Mesendoderm (in vitro differentiated cells): ENCODE measurements at regions not wholly inside any gene's neighbourhood (a gene's known extent, or its start where the extent isn't known, plus 50 kb on each side); places are given as distances from the start of the nearest gene placed in this dataset.

Experiments used
- DNase-seq: peaks from one replicate; pipeline ENCODE4 v3.0.0; 2013
- H2AK5ac ChIP-seq: 2 replicates; pipeline ENCODE4 v1.6.1; 2013; ENCODE audit warnings: low read length, inconsistent platforms
- H2BK120ac ChIP-seq: 2 replicates; pipeline ENCODE4 v1.6.1; 2013; ENCODE audit warnings: low read depth, mild to moderate bottlenecking, low read length, moderate library complexity, mixed read lengths
- H2BK15ac ChIP-seq: replicated peaks from 2 replicates; pipeline ENCODE4 v1.6.1; 2013; ENCODE audit warnings: low read depth, mild to moderate bottlenecking, moderate library complexity
- H2BK5ac ChIP-seq: 2 replicates; pipeline ENCODE4 v1.6.1; 2013; ENCODE audit warnings: low read length, inconsistent platforms
- H3K18ac ChIP-seq: 2 replicates; pipeline ENCODE4 v1.6.1; 2013; ENCODE audit warnings: mild to moderate bottlenecking, low read length, mixed read lengths
- H3K23ac ChIP-seq: one replicate; pipeline ENCODE4 v1.6.1; 2013; ENCODE audit warnings: low read length
- H3K27ac ChIP-seq: 2 replicates; pipeline ENCODE4 v1.5.1; 2013; ENCODE audit warnings: low read depth, mild to moderate bottlenecking, inconsistent platforms, low read length, moderate library complexity
- H3K27me3 ChIP-seq: 2 replicates; pipeline ENCODE4 v1.6.1; 2013; ENCODE audit warnings: low read length, control low read depth, mild to moderate bottlenecking, inconsistent platforms; ENCODE audit not compliant: insufficient read depth, poor library complexity
- H3K36me3 ChIP-seq: 2 replicates; pipeline ENCODE4 v1.6.1; 2013; ENCODE audit warnings: low read length, inconsistent platforms; ENCODE audit not compliant: control insufficient read depth, insufficient read depth
- H3K4ac ChIP-seq: one replicate; pipeline ENCODE4 v1.6.1; 2013; ENCODE audit warnings: low read depth, mild to moderate bottlenecking, low read length, moderate library complexity
- H3K4me1 ChIP-seq: 2 replicates; pipeline ENCODE4 v1.6.1; 2013; ENCODE audit warnings: low read depth, low read length, inconsistent platforms; ENCODE audit not compliant: control insufficient read depth
- H3K4me2 ChIP-seq: 2 replicates; pipeline ENCODE4 v1.6.1; 2013; ENCODE audit warnings: low read length
- H3K4me3 ChIP-seq: 2 replicates; pipeline ENCODE4 v1.5.1; 2013; ENCODE audit warnings: mild to moderate bottlenecking, low read length
- H3K56ac ChIP-seq: one replicate; pipeline ENCODE4 v1.6.1; 2013; ENCODE audit warnings: low read length
- H3K79me1 ChIP-seq: 2 replicates; pipeline ENCODE4 v1.6.1; 2013; ENCODE audit warnings: low read length, inconsistent platforms
- H3K79me2 ChIP-seq: 2 replicates; pipeline ENCODE4 v1.6.1; 2013; ENCODE audit warnings: mild to moderate bottlenecking, low read length; ENCODE audit not compliant: control insufficient read depth, insufficient read depth
- H3K9ac ChIP-seq: 2 replicates; pipeline ENCODE4 v1.6.1; 2013; ENCODE audit warnings: low read length, inconsistent platforms
- H4K5ac ChIP-seq: one replicate; pipeline ENCODE4 v1.6.1; 2013; ENCODE audit warnings: low read length
- H4K8ac ChIP-seq: one replicate; pipeline ENCODE4 v1.6.1; 2013; ENCODE audit warnings: low read depth, mild to moderate bottlenecking, control low read depth, low read length, moderate library complexity
- WGBS: extraction: QIAGEN DNeasy Blood & Tissue Kit; methylation state at CpG from one replicate; pipeline ENCODE4 v1.1.7; 2013; ENCODE audit warnings: low lambda C conversion rate, missing lambda C conversion rate; ENCODE audit not compliant: insufficient coverage; ENCODE audit errors: extremely low coverage; 5-methylcytosine and 5-hydroxymethylcytosine counted together

- H4K8ac ChIP-seq, result no peak overlapping the region
- no peak overlapping the region for H3K56ac ChIP-seq
- no peak overlapping the region for H2AK5ac ChIP-seq
- H2BK120ac ChIP-seq, result no peak overlapping the region
- H2BK15ac ChIP-seq, result no peak overlapping the region
- H3K4me2 ChIP-seq, result no peak overlapping the region
- no peak overlapping the region for H4K5ac ChIP-seq
- H3K23ac ChIP-seq, result no peak overlapping the region
- H3K36me3 ChIP-seq, result no peaks in the 10 kb centered on the region
- no peak overlapping the region for H2BK5ac ChIP-seq
- H3K79me1 ChIP-seq, result no peaks in the 10 kb centered on the region
- no peaks in the 10 kb centered on the region for H3K4me1 ChIP-seq
- no peaks in the 10 kb centered on the region for H3K79me2 ChIP-seq
- H3K27me3 ChIP-seq, result no peaks in the 10 kb centered on the region
- H3K4me3 ChIP-seq, result no peak overlapping the region
- H3K27ac ChIP-seq, result no peak overlapping the region
- no peak overlapping the region for H3K4ac ChIP-seq
- DNase-seq, result no peak
- no peak overlapping the region for H3K18ac ChIP-seq
- no CpG with 5 or more reads among the region's 4 CpGs for WGBS
- no peak overlapping the region for H3K9ac ChIP-seq
These were observed 161.0 kb upstream of the GATB start for GRCh38 chr4:151921811-151922210.

- Histone ChIP-seq H3K56ac (no peak overlapping the region), H3K4me1 (no peaks in the 10 kb centered on the region), H3K27ac (no peak overlapping the region), H4K8ac (no peak overlapping the region), H3K4ac (no peak overlapping the region), H4K5ac (no peak overlapping the region), H3K23ac (no peak overlapping the region), H2AK5ac (no peak overlapping the region), H2BK5ac (no peak overlapping the region), H3K4me3 (no peak overlapping the region), H2BK15ac (no peak overlapping the region), H3K9ac (no peak overlapping the region), H3K27me3 (no peaks in the 10 kb centered on the region), H3K79me2 (no peaks in the 10 kb centered on the region), H3K4me2 (no peak overlapping the region), H3K79me1 (no peaks in the 10 kb centered on the region), H2BK120ac (no peak overlapping the region), H3K18ac (no peak overlapping the region), H3K36me3 (no peaks in the 10 kb centered on the region)
- no peak for DNase-seq
These were observed 160.6 kb upstream of the GATB start for GRCh38 chr4:151921386-151921785.

- H3K4me1 ChIP-seq, result no peaks in the 10 kb centered on the region
- no peak overlapping the region for H3K4me2 ChIP-seq
- no peak overlapping the region for H2BK5ac ChIP-seq
- H3K79me1 ChIP-seq, result no peaks in the 10 kb centered on the region
- H3K27me3 ChIP-seq, result no peaks in the 10 kb centered on the region
- H3K23ac ChIP-seq, result no peak overlapping the region
- H3K9ac ChIP-seq, result no peak overlapping the region
- H3K4ac ChIP-seq, result no peak overlapping the region
- H3K4me3 ChIP-seq, result no peak overlapping the region
- no peak overlapping the region for H3K56ac ChIP-seq
- H3K36me3 ChIP-seq, result no peaks in the 10 kb centered on the region
- no peak overlapping the region for H4K8ac ChIP-seq
- no peak for DNase-seq
- no peak overlapping the region for H3K18ac ChIP-seq
- H3K27ac ChIP-seq, result no peak overlapping the region
- H2AK5ac ChIP-seq, result no peak overlapping the region
- no peak overlapping the region for H2BK15ac ChIP-seq
- no CpG with 5 or more reads among the region's 2 CpGs for WGBS
- no peak overlapping the region for H2BK120ac ChIP-seq
- H3K79me2 ChIP-seq, result no peaks in the 10 kb centered on the region
- no peak overlapping the region for H4K5ac ChIP-seq
These were observed 156.4 kb upstream of the GATB start for GRCh38 chr4:151917145-151917734.

- peak; percentile 34 for DNase-seq
These were observed 151.8 kb upstream of the GATB start for GRCh38 chr4:151912632-151913031.

GRCh38 chr4:151911970-151912369, 151.2 kb upstream of the GATB start:
- no peak overlapping the region for H3K4me3 ChIP-seq
- no peak overlapping the region for H2BK15ac ChIP-seq
- no peaks in the 10 kb centered on the region for H3K27me3 ChIP-seq
- H3K79me1 ChIP-seq, result no peaks in the 10 kb centered on the region
- no peak overlapping the region for H2AK5ac ChIP-seq
- no peak overlapping the region for H3K18ac ChIP-seq
- H4K8ac ChIP-seq, result no peak overlapping the region
- H3K27ac ChIP-seq, result no peak overlapping the region
- H2BK5ac ChIP-seq, result no peak overlapping the region
- no peaks in the 10 kb centered on the region for H3K79me2 ChIP-seq
- no peak overlapping the region for H3K4ac ChIP-seq
- no peak overlapping the region for H3K56ac ChIP-seq
- H2BK120ac ChIP-seq, result no peak overlapping the region
- DNase-seq, result no peak
- H3K4me2 ChIP-seq, result no peak overlapping the region
- WGBS, result no CpG with 5 or more reads among the region's 2 CpGs
- no peak overlapping the region for H3K9ac ChIP-seq
- H3K36me3 ChIP-seq, result no peaks in the 10 kb centered on the region
- no peak overlapping the region for H4K5ac ChIP-seq
- no peak overlapping the region for H3K23ac ChIP-seq
- no peaks in the 10 kb centered on the region for H3K4me1 ChIP-seq

More at GRCh38 chr4:151912632-151913031, 151.8 kb upstream of the GATB start:
- H2BK5ac ChIP-seq, result no peak overlapping the region
- no peaks in the 10 kb centered on the region for H3K27me3 ChIP-seq
- H3K4ac ChIP-seq, result no peak overlapping the region
- no peak overlapping the region for H3K4me3 ChIP-seq
- no peak overlapping the region for H3K27ac ChIP-seq
- no peak overlapping the region for H4K8ac ChIP-seq
- no peak overlapping the region for H2BK120ac ChIP-seq
- H3K4me1 ChIP-seq, result no peaks in the 10 kb centered on the region
- no CpG with 5 or more reads among the region's 6 CpGs for WGBS
- H3K36me3 ChIP-seq, result no peaks in the 10 kb centered on the region
- no peak overlapping the region for H2AK5ac ChIP-seq
- no peak overlapping the region for H3K9ac ChIP-seq
- H3K79me2 ChIP-seq, result no peaks in the 10 kb centered on the region
- no peak overlapping the region for H3K18ac ChIP-seq
- no peak overlapping the region for H3K23ac ChIP-seq
- no peak overlapping the region for H2BK15ac ChIP-seq
- no peak overlapping the region for H3K56ac ChIP-seq
- H3K79me1 ChIP-seq, result no peaks in the 10 kb centered on the region
- no peak overlapping the region for H4K5ac ChIP-seq
- no peak overlapping the region for H3K4me2 ChIP-seq

- no peaks in the 10 kb centered on the region for H3K4me1 ChIP-seq
- DNase-seq, result no peak
These were observed 148.1 kb upstream of the GATB start for GRCh38 chr4:151908734-151909497.

More at GRCh38 chr4:151908734-151909497, 148.1 kb upstream of the GATB start:
- H3K36me3 ChIP-seq, result no peaks in the 10 kb centered on the region
- no peak overlapping the region for H2BK5ac ChIP-seq
- H4K8ac ChIP-seq, result no peak overlapping the region
- no peak overlapping the region for H3K4ac ChIP-seq
- no peaks in the 10 kb centered on the region for H3K27me3 ChIP-seq
- H2BK120ac ChIP-seq, result no peak overlapping the region
- no peak overlapping the region for H3K18ac ChIP-seq
- H3K79me2 ChIP-seq, result no peaks in the 10 kb centered on the region
- no peak overlapping the region for H3K27ac ChIP-seq
- H3K23ac ChIP-seq, result no peak overlapping the region
- no peaks in the 10 kb centered on the region for H3K79me1 ChIP-seq
- no peak overlapping the region for H4K5ac ChIP-seq
- H3K4me2 ChIP-seq, result no peak overlapping the region
- no peak overlapping the region for H2BK15ac ChIP-seq
- no CpG with 5 or more reads among the region's 4 CpGs for WGBS
- H2AK5ac ChIP-seq, result no peak overlapping the region
- no peak overlapping the region for H3K9ac ChIP-seq
- no peak overlapping the region for H3K56ac ChIP-seq
- no peak overlapping the region for H3K4me3 ChIP-seq
